T1000 (cell line): ENCODE measurements at regions not wholly inside any gene's neighbourhood (a gene's known extent, or its start where the extent isn't known, plus 50 kb on each side); places are given as distances from the start of the nearest gene placed in this dataset.

Experiments
- DNase-seq: peaks from one replicate; lab custom pipeline; 2025; ENCODE audit warnings: mixed read lengths; lab: John Stamatoyannopoulos, UW

GRCh38 chr21:24222676-24223075 is 1384.6 kb downstream of the MRPL39 start:
- no peak for DNase-seq

- no peak for DNase-seq
Observed at GRCh38 chr21:24220446-24220845, 1386.8 kb downstream of the MRPL39 start.

GRCh38 chr21:24217151-24217550 is 1390.1 kb downstream of the MRPL39 start:
- no peak for DNase-seq

GRCh38 chr21:24210130-24210529 is 1397.2 kb downstream of the MRPL39 start:
- DNase-seq: no peak

GRCh38 chr21:24208562-24209260 is 1398.6 kb downstream of the MRPL39 start:
- no peak for DNase-seq

GRCh38 chr21:24205319-24205718 is 1402.0 kb downstream of the MRPL39 start:
- DNase-seq: no peak

- DNase-seq: no peak
Observed at GRCh38 chr21:24204641-24205040, 1402.6 kb downstream of the MRPL39 start.

GRCh38 chr21:24200052-24200451 is 1407.2 kb downstream of the MRPL39 start:
- DNase-seq: no peak

- no peak for DNase-seq
Observed at GRCh38 chr21:24197923-24198322, 1409.4 kb downstream of the MRPL39 start.

GRCh38 chr21:24197132-24197643 is 1410.1 kb downstream of the MRPL39 start:
- no peak for DNase-seq

- DNase-seq: no peak
Observed at GRCh38 chr21:24188506-24188905, 1418.8 kb downstream of the MRPL39 start.

- DNase-seq: no peak
Observed at GRCh38 chr21:24183077-24183476, 1424.2 kb downstream of the MRPL39 start.

- DNase-seq: no peak
Observed at GRCh38 chr21:24179110-24179509, 1428.2 kb downstream of the MRPL39 start.

- no peak for DNase-seq
Observed at GRCh38 chr21:24175106-24175505, 1432.2 kb downstream of the MRPL39 start.

GRCh38 chr21:24171736-24172135 is 1435.5 kb downstream of the MRPL39 start:
- no peak for DNase-seq

- no peak for DNase-seq
Observed at GRCh38 chr21:24163539-24163938, 1443.7 kb downstream of the MRPL39 start.

- no peak for DNase-seq
Observed at GRCh38 chr21:24160528-24160927, 1446.8 kb downstream of the MRPL39 start.

- DNase-seq: no peak
Observed at GRCh38 chr21:24153137-24153536, 1454.1 kb downstream of the MRPL39 start.

GRCh38 chr21:24150753-24151152 is 1456.5 kb downstream of the MRPL39 start:
- no peak for DNase-seq

GRCh38 chr21:24148461-24148860 is 1458.8 kb downstream of the MRPL39 start:
- DNase-seq: no peak

GRCh38 chr21:24147674-24148073 is 1459.6 kb downstream of the MRPL39 start:
- no peak for DNase-seq

- DNase-seq: no peak
Observed at GRCh38 chr21:24131056-24131455, 1476.2 kb downstream of the MRPL39 start.

- DNase-seq: no peak
Observed at GRCh38 chr21:24127651-24128050, 1479.6 kb downstream of the MRPL39 start.

- no peak for DNase-seq
Observed at GRCh38 chr21:24123785-24124184, 1483.5 kb downstream of the MRPL39 start.
